IMR-90 (cell line): ENCODE measurements at regions not wholly inside any gene's neighbourhood (a gene's known extent, or its start where the extent isn't known, plus 50 kb on each side); places are given as distances from the start of the nearest gene placed in this dataset.

Source experiments
- ATAC-seq: fragments of 200-7000 bp; cut with Tn5 transposase; 2 replicates; pipeline ENCODE4 v1.9.1; 2020; ENCODE audit warnings: low read depth, mild to moderate bottlenecking, moderate library complexity
- BruUV-seq: library from RNA; stranded (reverse); fragments of 400-500 nt; replicated peaks from 2 replicates; lab custom pipeline; 2021; lab: Mats Ljungman, UMichigan
- CTCF ChIA-PET: fragments of 300-600 bp; formaldehyde crosslinking; extraction: SDS; loops from one replicate; lab custom pipeline; 2021; ENCODE audit warnings: antibody characterized with exemption; lab: Yijun Ruan, JAX
- POLR2A ChIA-PET: fragments of 300-600 bp; sonication (Branson Sonifier 250); formaldehyde crosslinking; loops from one replicate; lab custom pipeline; 2022; ENCODE audit warnings: antibody characterized with exemption; ENCODE audit not compliant: unreplicated experiment; lab: Charles Lee
- DNase-seq: peaks from one replicate; pipeline ENCODE4 v3.0.0; 2013
- H2AFZ ChIP-seq: replicated peaks from 2 replicates; pipeline ENCODE3; 2013; ENCODE audit warnings: low read length, mild to moderate bottlenecking; ENCODE audit not compliant: poor library complexity
- H2AK5ac ChIP-seq: 2 replicates; pipeline ENCODE4 v1.6.1; 2013; ENCODE audit warnings: low read depth, low read length, inconsistent platforms
- H2AK9ac ChIP-seq: replicated peaks from 2 replicates; pipeline ENCODE3; 2013; ENCODE audit warnings: mild to moderate bottlenecking, low read depth, low read length, moderate library complexity; ENCODE audit not compliant: poor library complexity
- H2BK120ac ChIP-seq: 2 replicates; pipeline ENCODE4 v1.6.1; 2013; ENCODE audit warnings: low read depth, low read length, inconsistent platforms
- H2BK15ac ChIP-seq: 3 replicates; pipeline ENCODE4 v1.6.1; 2013; ENCODE audit warnings: low read depth, low read length, inconsistent platforms
- H2BK20ac ChIP-seq: 2 replicates; pipeline ENCODE4 v1.6.1; 2013; ENCODE audit warnings: low read depth, mild to moderate bottlenecking, inconsistent platforms, low read length, moderate library complexity
- H2BK5ac ChIP-seq: 2 replicates; pipeline ENCODE4 v1.6.1; 2013; ENCODE audit warnings: mild to moderate bottlenecking, low read depth, low read length, inconsistent platforms; ENCODE audit not compliant: poor library complexity, severe bottlenecking
- H3K14ac ChIP-seq: replicated peaks from 2 replicates; pipeline ENCODE4 v1.6.1; 2013; ENCODE audit warnings: low read depth, low read length, inconsistent platforms
- H3K18ac ChIP-seq: 2 replicates; pipeline ENCODE4 v1.6.1; 2013; ENCODE audit warnings: low read depth, low read length, control low read depth
- H3K23ac ChIP-seq: 2 replicates; pipeline ENCODE4 v1.6.1; 2013; ENCODE audit warnings: low read depth, low read length, inconsistent platforms
- H3K27ac ChIP-seq: 2 replicates; pipeline ENCODE4 v1.5.1; 2013; ENCODE audit warnings: mild to moderate bottlenecking, control low read depth, low read length; ENCODE audit not compliant: insufficient read depth
- H3K27me3 ChIP-seq: 2 replicates; pipeline ENCODE4 v1.6.1; 2013; ENCODE audit warnings: low read length; ENCODE audit not compliant: control insufficient read depth, insufficient read depth
- H3K36me3 ChIP-seq: 2 replicates; pipeline ENCODE4 v1.6.1; 2013; ENCODE audit warnings: low read length, mixed read lengths; ENCODE audit not compliant: control insufficient read depth, insufficient read depth
- H3K4ac ChIP-seq: 2 replicates; pipeline ENCODE4 v1.6.1; 2013; ENCODE audit warnings: low read depth, low read length, inconsistent platforms
- H3K4me1 ChIP-seq: 2 replicates; pipeline ENCODE4 v1.6.1; 2013; ENCODE audit warnings: low read length, mixed read lengths; ENCODE audit not compliant: control insufficient read depth, insufficient read depth
- H3K4me2 ChIP-seq: 2 replicates; pipeline ENCODE4 v1.6.1; 2013; ENCODE audit warnings: low read depth, mild to moderate bottlenecking, control low read depth, low read length, moderate library complexity
- H3K4me3 ChIP-seq: 2 replicates; pipeline ENCODE4 v1.5.1; 2013; ENCODE audit warnings: low read depth, mild to moderate bottlenecking, control low read depth, low read length, moderate library complexity; ENCODE audit not compliant: insufficient read depth
- H3K56ac ChIP-seq: 2 replicates; pipeline ENCODE4 v1.6.1; 2013; ENCODE audit warnings: low read length, inconsistent platforms; ENCODE audit not compliant: insufficient read depth; ENCODE audit errors: extremely low read depth
- H3K79me1 ChIP-seq, 2 experiments: 2 replicates each; pipeline ENCODE4 v1.6.1; 2013; ENCODE audit warnings: low read length in 2 of 2, inconsistent platforms in 1 of 2, low read depth in 1 of 2
- H3K9ac ChIP-seq: 2 replicates; pipeline ENCODE4 v1.6.1; 2013; ENCODE audit warnings: low read depth, low read length, control low read depth
- H3K9me1 ChIP-seq: 2 replicates; pipeline ENCODE4 v1.6.1; 2013; ENCODE audit warnings: low read length, inconsistent platforms; ENCODE audit not compliant: insufficient read depth
- H3K9me3 ChIP-seq: 2 replicates; pipeline ENCODE4 v1.6.1; 2013; ENCODE audit warnings: low read length; ENCODE audit not compliant: control insufficient read depth, insufficient read depth
- H4K20me1 ChIP-seq: 2 replicates; pipeline ENCODE4 v1.6.1; 2013; ENCODE audit warnings: low read length, inconsistent platforms; ENCODE audit not compliant: insufficient read depth
- H4K5ac ChIP-seq: 2 replicates; pipeline ENCODE4 v1.6.1; 2013; ENCODE audit warnings: mild to moderate bottlenecking, low read depth, low read length, control low read depth
- H4K8ac ChIP-seq, 2 experiments: 2 replicates each; pipeline ENCODE4 v1.6.1; 2013; ENCODE audit warnings: low read depth in 2 of 2, low read length in 2 of 2, control low read depth in 1 of 2, inconsistent platforms in 1 of 2
- H4K91ac ChIP-seq: 2 replicates; pipeline ENCODE4 v1.6.1; 2013; ENCODE audit warnings: low read depth, low read length, inconsistent platforms; ENCODE audit not compliant: insufficient read depth
- BHLHE40 ChIP-seq: fragments of 150-350 bp; IDR thresholded peaks from 2 replicates; pipeline ENCODE4 v1.6.1; 2016; ENCODE audit warnings: mild to moderate bottlenecking, low read depth, low read length
- CHD1 ChIP-seq: IDR thresholded peaks from 2 replicates; pipeline ENCODE4 v1.6.1; 2012; ENCODE audit warnings: low read depth, low read length, improper control_type of control experiment
- MXI1 ChIP-seq: IDR thresholded peaks from 2 replicates; pipeline ENCODE4 v1.6.1; 2012; ENCODE audit warnings: low read depth, mild to moderate bottlenecking, low read length, moderate library complexity, borderline replicate concordance
- RAD21 ChIP-seq: IDR thresholded peaks from 2 replicates; pipeline ENCODE4 v1.6.1; 2012; ENCODE audit warnings: low read length, improper control_type of control experiment
- RFX5 ChIP-seq: IDR thresholded peaks from 2 replicates; pipeline ENCODE4 v1.8.0; 2012; ENCODE audit warnings: low read depth, mild to moderate bottlenecking, low read length, moderate library complexity
- WGBS, 2 experiments: methylation state at CpG; one replicate each; pipeline versions ENCODE4 v1.1.5 to v1.1.7; 2013; ENCODE audit warnings: missing lambda C conversion rate in 2 of 2; ENCODE audit not compliant: insufficient read length in 1 of 2; ENCODE audit errors: extremely low coverage in 2 of 2; 5-methylcytosine and 5-hydroxymethylcytosine counted together
- dilution Hi-C: fragments of 300-500 bp; cut with HindIII; formaldehyde crosslinking; loops from one replicate; pipeline ENCODE4 v1.14.3; 2018; ENCODE audit warnings: low sequenced_read_pairs; ENCODE audit not compliant: unreplicated experiment
- in situ Hi-C: fragments of 300-500 bp; cut with MboI; formaldehyde crosslinking; loops from 3 replicates; pipeline ENCODE4 v1.14.3; 2019; ENCODE audit warnings: low sequenced_read_pairs, inconsistent platforms, mixed read lengths
- intact Hi-C: fragments of 100-400 bp; cut with micrococcal nuclease; formaldehyde crosslinking; loops from 2 replicates; pipeline ENCODE4 v1.10.0; 2022
- TF ChIP-seq, protein P1 (sequence below): conservative IDR thresholded peaks from 2 replicates; pipeline ENCODE4 v1.5.1; 2012; ENCODE audit warnings: mild to moderate bottlenecking, low read depth, low read length, improper control_type of control experiment

GRCh38 chr10:120998782-120999285 lies 147.7 kb downstream of the WDR11 start:
- ChIA-PET CTCF (no interaction called here), POLR2A (no interaction called here)
- dilution Hi-C loops = no loop called here
- H4K5ac ChIP-seq = no peak overlapping the region
- H3K36me3 ChIP-seq = no peaks in the 10 kb centered on the region
- H4K20me1 ChIP-seq = no peaks in the 10 kb centered on the region
- no peak overlapping the region for H2AK9ac ChIP-seq
- in situ Hi-C loops = no loop called here
- H3K14ac ChIP-seq = no peak overlapping the region
- intact Hi-C loops = no loop called here
- H3K18ac ChIP-seq = no peak overlapping the region
- no peak overlapping the region for H2BK5ac ChIP-seq
- no peak overlapping the region for H3K23ac ChIP-seq
- no peaks in the 10 kb centered on the region for H3K79me1 ChIP-seq
- H3K4me3 ChIP-seq = no peak overlapping the region
- no peak for TF ChIP-seq BHLHE40
- TF ChIP-seq MXI1 = no peak
- TF ChIP-seq, protein P1, sequence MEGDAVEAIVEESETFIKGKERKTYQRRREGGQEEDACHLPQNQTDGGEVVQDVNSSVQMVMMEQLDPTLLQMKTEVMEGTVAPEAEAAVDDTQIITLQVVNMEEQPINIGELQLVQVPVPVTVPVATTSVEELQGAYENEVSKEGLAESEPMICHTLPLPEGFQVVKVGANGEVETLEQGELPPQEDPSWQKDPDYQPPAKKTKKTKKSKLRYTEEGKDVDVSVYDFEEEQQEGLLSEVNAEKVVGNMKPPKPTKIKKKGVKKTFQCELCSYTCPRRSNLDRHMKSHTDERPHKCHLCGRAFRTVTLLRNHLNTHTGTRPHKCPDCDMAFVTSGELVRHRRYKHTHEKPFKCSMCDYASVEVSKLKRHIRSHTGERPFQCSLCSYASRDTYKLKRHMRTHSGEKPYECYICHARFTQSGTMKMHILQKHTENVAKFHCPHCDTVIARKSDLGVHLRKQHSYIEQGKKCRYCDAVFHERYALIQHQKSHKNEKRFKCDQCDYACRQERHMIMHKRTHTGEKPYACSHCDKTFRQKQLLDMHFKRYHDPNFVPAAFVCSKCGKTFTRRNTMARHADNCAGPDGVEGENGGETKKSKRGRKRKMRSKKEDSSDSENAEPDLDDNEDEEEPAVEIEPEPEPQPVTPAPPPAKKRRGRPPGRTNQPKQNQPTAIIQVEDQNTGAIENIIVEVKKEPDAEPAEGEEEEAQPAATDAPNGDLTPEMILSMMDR = no peak
- no peak for TF ChIP-seq RAD21
- TF ChIP-seq CHD1 = no peak
- no peak for TF ChIP-seq RFX5
- no peak overlapping the region for H2BK15ac ChIP-seq
- H4K91ac ChIP-seq = no peak overlapping the region
- WGBS, 2 experiments = no CpG with 5 or more reads among the region's 6 CpGs
- H2BK20ac ChIP-seq = no peak overlapping the region
- H3K9me1 ChIP-seq = no peaks in the 10 kb centered on the region
- H2AK5ac ChIP-seq = no peak overlapping the region
- H3K27me3 ChIP-seq = no peaks in the 10 kb centered on the region
- H3K27ac ChIP-seq = no peak overlapping the region
- no peak overlapping the region for H3K56ac ChIP-seq
- H2AFZ ChIP-seq = no peak overlapping the region
- ATAC-seq = no peak
- H3K4me1 ChIP-seq = no peaks in the 10 kb centered on the region
- H3K9me3 ChIP-seq = peaks cover 48% of the 10 kb centered on the region
- H3K4ac ChIP-seq = no peak overlapping the region
- no peak for DNase-seq
- no peak overlapping the region for H2BK120ac ChIP-seq
- no peak overlapping the region for H3K9ac ChIP-seq
- BruUV-seq = no TSS peak
- H4K8ac ChIP-seq = no peak overlapping the region
- H3K4me2 ChIP-seq = no peak overlapping the region
